Testis (tissue), 2 donors: ENCODE measurements at regions not wholly inside any gene's neighbourhood (a gene's known extent, or its start where the extent isn't known, plus 50 kb on each side); places are given as distances from the start of the nearest gene placed in this dataset.

Source experiments
- DNase-seq: peaks from one replicate; pipeline ENCODE4 v3.0.0-alpha.2; 2019
- H3K27ac ChIP-seq, 2 donors: fragments of 200-600 bp; sonication (generic); one replicate each; pipeline ENCODE4 v1.5.1; 2019
- H3K27me3 ChIP-seq: fragments of 200-600 bp; sonication (generic); one replicate; pipeline ENCODE4 v1.5.1; 2019
- H3K36me3 ChIP-seq: fragments of 200-600 bp; sonication (generic); one replicate; pipeline ENCODE4 v1.5.1; 2017; ENCODE audit warnings: low read depth; ENCODE audit errors: missing control alignments
- H3K4me1 ChIP-seq: fragments of 200-600 bp; sonication (generic); one replicate; pipeline ENCODE4 v1.5.1; 2019
- H3K4me3 ChIP-seq, 2 donors: fragments of 200-600 bp; sonication (generic); one replicate each; pipeline ENCODE4 v1.5.1; 2017 to 2019
- H3K9me3 ChIP-seq: fragments of 200-600 bp; sonication (generic); one replicate; pipeline ENCODE4 v1.5.1; 2017
- POLR2A ChIP-seq: fragments of 450-650 bp; IDR thresholded peaks from one replicate; pipeline ENCODE4 v1.6.1; 2017; ENCODE audit warnings: antibody characterized with exemption, mild to moderate bottlenecking, moderate library complexity
- WGBS, 2 donors: methylation state at CpG; one replicate each; pipeline ENCODE4 v1.1.5; 2018; 5-methylcytosine and 5-hydroxymethylcytosine counted together
- intact Hi-C: fragments of 100-400 bp; cut with DNase I; formaldehyde crosslinking; loops from one replicate; pipeline ENCODE4 v1.15.1; 2023; ENCODE audit warnings: low total_unique reads
- TF ChIP-seq, protein P1 (sequence below), 3 experiments: fragments of 450-650 bp in 2 of 3; fragments of 200-600 bp in 1 of 3; sonication (generic) in 1 of 3; IDR thresholded peaks; one replicate each; pipeline ENCODE4 v1.5.1; 2016 to 2019; ENCODE audit warnings: antibody characterized with exemption in 3 of 3, mild to moderate bottlenecking in 2 of 3, moderate library complexity in 1 of 3

DNA sequence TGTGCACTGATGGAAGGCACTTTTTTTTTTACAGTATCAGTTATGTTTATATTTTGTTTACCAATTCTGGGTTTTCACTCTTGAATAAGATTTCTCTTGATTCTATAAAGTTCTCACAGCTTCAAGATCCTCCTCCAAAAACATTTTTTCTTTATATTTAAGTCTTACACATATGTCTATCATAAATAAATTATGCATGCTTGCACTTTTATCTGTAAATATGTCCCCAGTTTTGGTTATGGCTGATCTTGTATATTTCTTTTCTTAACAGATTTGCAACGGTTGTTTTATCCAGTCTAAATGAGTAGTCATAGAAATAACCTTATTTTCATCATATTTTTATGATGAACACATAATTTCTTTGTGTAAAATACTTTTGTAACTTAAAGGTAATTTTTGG is 1456.5 kb downstream of the MRPL39 start:
- no peak overlapping the region for H3K4me3 ChIP-seq
- intact Hi-C loops: no loop called here
- TF ChIP-seq, protein P1, sequence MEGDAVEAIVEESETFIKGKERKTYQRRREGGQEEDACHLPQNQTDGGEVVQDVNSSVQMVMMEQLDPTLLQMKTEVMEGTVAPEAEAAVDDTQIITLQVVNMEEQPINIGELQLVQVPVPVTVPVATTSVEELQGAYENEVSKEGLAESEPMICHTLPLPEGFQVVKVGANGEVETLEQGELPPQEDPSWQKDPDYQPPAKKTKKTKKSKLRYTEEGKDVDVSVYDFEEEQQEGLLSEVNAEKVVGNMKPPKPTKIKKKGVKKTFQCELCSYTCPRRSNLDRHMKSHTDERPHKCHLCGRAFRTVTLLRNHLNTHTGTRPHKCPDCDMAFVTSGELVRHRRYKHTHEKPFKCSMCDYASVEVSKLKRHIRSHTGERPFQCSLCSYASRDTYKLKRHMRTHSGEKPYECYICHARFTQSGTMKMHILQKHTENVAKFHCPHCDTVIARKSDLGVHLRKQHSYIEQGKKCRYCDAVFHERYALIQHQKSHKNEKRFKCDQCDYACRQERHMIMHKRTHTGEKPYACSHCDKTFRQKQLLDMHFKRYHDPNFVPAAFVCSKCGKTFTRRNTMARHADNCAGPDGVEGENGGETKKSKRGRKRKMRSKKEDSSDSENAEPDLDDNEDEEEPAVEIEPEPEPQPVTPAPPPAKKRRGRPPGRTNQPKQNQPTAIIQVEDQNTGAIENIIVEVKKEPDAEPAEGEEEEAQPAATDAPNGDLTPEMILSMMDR (IDR thresholded peaks at IDR 0.05): no peak
- H3K36me3 ChIP-seq: no peaks in the 10 kb centered on the region
- H3K4me1 ChIP-seq: no peaks in the 10 kb centered on the region
- no peak for DNase-seq
- no peaks in the 10 kb centered on the region for H3K9me3 ChIP-seq
- no peak overlapping the region for H3K27ac ChIP-seq
- 66 to 75% methylated on average over 1 of the region's 1 CpG for WGBS, 2 donors
- no peaks in the 10 kb centered on the region for H3K27me3 ChIP-seq

DNA sequence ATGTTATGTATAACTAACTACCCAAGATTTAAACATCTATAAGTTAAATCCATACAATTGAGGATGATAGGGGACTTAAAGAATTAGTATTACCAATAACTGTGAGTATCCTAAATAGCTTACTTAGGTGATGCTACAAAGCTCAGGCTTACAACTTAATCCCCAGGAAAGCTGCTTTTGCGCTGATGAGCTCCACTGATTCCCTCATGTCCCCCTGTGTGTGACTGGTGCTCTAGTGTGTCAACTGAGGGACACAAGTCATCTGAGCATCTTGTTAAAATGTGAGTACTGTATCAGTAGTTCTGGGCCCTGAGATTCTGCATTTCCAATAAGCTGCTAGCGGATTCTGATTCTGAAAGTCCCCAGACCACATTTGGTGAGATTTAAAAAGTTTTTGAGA is 1458.8 kb downstream of the MRPL39 start:
- Histone ChIP-seq H3K9me3 (no peaks in the 10 kb centered on the region), H3K36me3 (no peaks in the 10 kb centered on the region), H3K4me1 (no peaks in the 10 kb centered on the region), H3K27ac (no peak overlapping the region), H3K4me3 (no peak overlapping the region), H3K27me3 (no peaks in the 10 kb centered on the region)
- no peak for TF ChIP-seq POLR2A
- TF ChIP-seq, protein P1 (IDR thresholded peaks at IDR 0.05): no peak
- intact Hi-C loops: no loop called here
- WGBS, 2 donors: 97 to 98% methylated on average over 2 of the region's 2 CpGs
- DNase-seq: no peak

- TF ChIP-seq, protein P1 (IDR thresholded peaks at IDR 0.05): no peak
- TF ChIP-seq POLR2A: no peak
- no peaks in the 10 kb centered on the region for H3K27me3 ChIP-seq
- H3K36me3 ChIP-seq: no peaks in the 10 kb centered on the region
- no peaks in the 10 kb centered on the region for H3K4me1 ChIP-seq
- intact Hi-C loops: no loop called here
- WGBS, 2 donors: 88 to 89% methylated on average over 3 of the region's 3 CpGs
- no peak overlapping the region for H3K4me3 ChIP-seq
- H3K9me3 ChIP-seq: no peaks in the 10 kb centered on the region
- DNase-seq: no peak
- no peak overlapping the region for H3K27ac ChIP-seq
These were observed 1459.6 kb downstream of the MRPL39 start for GRCh38 chr21:24147674-24148073.

GRCh38 chr21:24131056-24131455 is 1476.2 kb downstream of the MRPL39 start:
- TF ChIP-seq POLR2A: no peak
- TF ChIP-seq, protein P1 (IDR thresholded peaks at IDR 0.05): no peak
- DNase-seq: no peak
- Histone ChIP-seq H3K27ac (no peak overlapping the region), H3K36me3 (no peaks in the 10 kb centered on the region), H3K4me3 (no peak overlapping the region), H3K27me3 (no peaks in the 10 kb centered on the region), H3K4me1 (no peaks in the 10 kb centered on the region), H3K9me3 (no peaks in the 10 kb centered on the region)
- intact Hi-C loops: no loop called here
- WGBS, 2 donors: 38 to 59% methylated on average over 1 of the region's 1 CpG

DNA sequence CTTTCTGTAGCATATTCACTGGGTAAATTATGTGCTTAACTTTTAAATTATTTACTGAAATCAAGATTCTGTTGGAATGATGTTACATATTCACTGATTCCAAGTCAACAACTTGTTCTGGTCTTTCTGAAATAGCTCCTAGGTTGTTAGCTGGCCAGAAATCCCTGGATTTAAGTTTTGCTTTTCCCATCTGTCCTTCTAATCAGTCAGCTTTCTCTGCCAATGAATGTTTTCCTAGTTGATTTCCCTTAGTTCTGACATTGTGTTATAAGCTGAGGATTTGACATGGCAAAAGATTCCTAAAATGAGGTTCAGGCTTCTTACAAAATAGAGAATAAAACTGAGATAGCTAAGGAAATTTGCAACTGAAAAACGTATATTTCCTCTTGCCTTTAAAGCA is 1479.6 kb downstream of the MRPL39 start:
- Histone ChIP-seq H3K27ac (no peak overlapping the region), H3K4me3 (no peak overlapping the region), H3K4me1 (no peaks in the 10 kb centered on the region), H3K27me3 (no peaks in the 10 kb centered on the region), H3K9me3 (no peaks in the 10 kb centered on the region), H3K36me3 (no peaks in the 10 kb centered on the region)
- 46 to 63% methylated on average over 1 of the region's 1 CpG for WGBS, 2 donors
- TF ChIP-seq POLR2A: no peak
- TF ChIP-seq, protein P1 (IDR thresholded peaks at IDR 0.05): no peak
- DNase-seq: no peak
- intact Hi-C loops: no loop called here
